CD4-positive, alpha-beta memory T cell (primary cell): ENCODE measurements at regions not wholly inside any gene's neighbourhood (a gene's known extent, or its start where the extent isn't known, plus 50 kb on each side); places are given as distances from the start of the nearest gene placed in this dataset.

ENCODE experiments used
- CTCF ChIA-PET: fragments of 350-600 bp; sonication (Branson Sonifier 250); formaldehyde crosslinking; loops from one replicate; lab custom pipeline; 2021; ENCODE audit warnings: inconsistent platforms; ENCODE audit not compliant: partially characterized antibody; lab: Charles Lee
- POLR2A ChIA-PET: fragments of 350-600 bp; sonication (Branson Sonifier 250); formaldehyde crosslinking; loops from one replicate; lab custom pipeline; 2021; ENCODE audit not compliant: partially characterized antibody; lab: Charles Lee
- DNase-seq, 5 donors: peaks; one replicate each; pipeline versions ENCODE4 v3.0.0 to v3.0.0-alpha.2; 2020 to 2022; ENCODE audit warnings: mixed read lengths in 1 of 5
- H3K27ac ChIP-seq: one replicate; pipeline ENCODE4 v1.7.0; 2013; ENCODE audit warnings: low read depth, low read length
- H3K27me3 ChIP-seq: 2 replicates; pipeline ENCODE4 v1.7.0; 2013; ENCODE audit warnings: mild to moderate bottlenecking, low read length, moderate library complexity; ENCODE audit not compliant: insufficient read depth
- H3K36me3 ChIP-seq: 2 replicates; pipeline ENCODE4 v1.7.0; 2013; ENCODE audit warnings: mild to moderate bottlenecking, low read length, moderate library complexity; ENCODE audit not compliant: insufficient read depth
- H3K4me1 ChIP-seq: 2 replicates; pipeline ENCODE4 v1.7.0; 2013; ENCODE audit warnings: mild to moderate bottlenecking, low read length, moderate library complexity; ENCODE audit not compliant: insufficient read depth
- H3K4me3 ChIP-seq, 2 donors: one replicate each; pipeline ENCODE4 v1.7.0; 2013; ENCODE audit warnings: low read length in 2 of 2, mild to moderate bottlenecking in 1 of 2
- H3K9me3 ChIP-seq, 2 donors: one replicate each; pipeline ENCODE4 v1.7.0; 2013; ENCODE audit warnings: low read length in 2 of 2, control low read depth in 1 of 2; ENCODE audit not compliant: control insufficient read depth in 1 of 2
- H3K27ac Mint-ChIP-seq, 7 donors: one replicate each; pipeline ENCODE4 v1.8.0; 2020 to 2021; ENCODE audit warnings: mixed read lengths in 7 of 7, mild to moderate bottlenecking in 6 of 7, inconsistent platforms in 3 of 7, moderate library complexity in 3 of 7
- H3K27me3 Mint-ChIP-seq, 2 donors: one replicate each; pipeline ENCODE4 v1.8.0; 2020 to 2021; ENCODE audit warnings: mixed read lengths in 2 of 2
- H3K36me3 Mint-ChIP-seq, 2 donors: one replicate each; pipeline ENCODE4 v1.8.0; 2020 to 2021; ENCODE audit warnings: mixed read lengths in 2 of 2, inconsistent platforms in 1 of 2, mild to moderate bottlenecking in 1 of 2
- H3K4me1 Mint-ChIP-seq, 4 donors: one replicate each; pipeline ENCODE4 v1.8.0; 2020 to 2021; ENCODE audit warnings: mixed read lengths in 4 of 4, mild to moderate bottlenecking in 1 of 4
- H3K4me3 Mint-ChIP-seq, 8 donors: one replicate each; pipeline ENCODE4 v1.8.0; 2020 to 2021; ENCODE audit warnings: mixed read lengths in 8 of 8, mild to moderate bottlenecking in 7 of 8, moderate library complexity in 6 of 8, inconsistent platforms in 3 of 8
- H3K9me3 Mint-ChIP-seq, 8 donors: one replicate each; pipeline ENCODE4 v1.8.0; 2020 to 2021; ENCODE audit warnings: mixed read lengths in 8 of 8, mild to moderate bottlenecking in 5 of 8, inconsistent platforms in 3 of 8, moderate library complexity in 1 of 8
- intact Hi-C: fragments of 100-400 bp; cut with micrococcal nuclease; formaldehyde crosslinking; loops from one replicate; pipeline ENCODE4 v1.15.1; 2023

GRCh38 chr13:88417801-88418200 lies 746.6 kb downstream of the SLITRK5 start:
- Mint-ChIP-seq H3K27ac (no peak overlapping the region), H3K4me1 (peaks cover 0 to 4% (median 0%) of the 10 kb centered on the region in 4 donors), H3K4me3 (no peak overlapping the region), H3K9me3 (peaks cover 0 to 17% (median 7%) of the 10 kb centered on the region in 8 donors), H3K36me3 (no peaks in the 10 kb centered on the region), H3K27me3 (no peaks in the 10 kb centered on the region)
- Histone ChIP-seq H3K36me3 (no peaks in the 10 kb centered on the region), H3K9me3 (no peaks in the 10 kb centered on the region), H3K4me1 (no peaks in the 10 kb centered on the region), H3K27ac (no peak overlapping the region), H3K27me3 (no peaks in the 10 kb centered on the region), H3K4me3 (no peak overlapping the region)
- POLR2A ChIA-PET, result no interaction called here
- intact Hi-C loops, result no loop called here
- DNase-seq, result no peak
- CTCF ChIA-PET, result no interaction called here

GRCh38 chr13:88424463-88424862 lies 753.3 kb downstream of the SLITRK5 start:
- H3K9me3 Mint-ChIP-seq, result peaks cover 0 to 18% (median 10%) of the 10 kb centered on the region in 8 donors
- ChIA-PET CTCF (no interaction called here), POLR2A (no interaction called here)
- Histone ChIP-seq H3K4me1 (no peaks in the 10 kb centered on the region), H3K27me3 (no peaks in the 10 kb centered on the region), H3K27ac (no peak overlapping the region), H3K9me3 (no peaks in the 10 kb centered on the region), H3K36me3 (no peaks in the 10 kb centered on the region), H3K4me3 (no peak overlapping the region)
- no peak overlapping the region for H3K27ac Mint-ChIP-seq
- intact Hi-C loops, result no loop called here
- H3K36me3 Mint-ChIP-seq, result no peaks in the 10 kb centered on the region
- H3K4me1 Mint-ChIP-seq, result no peaks in the 10 kb centered on the region
- H3K4me3 Mint-ChIP-seq, result no peak overlapping the region
- DNase-seq, result no peak
- no peaks in the 10 kb centered on the region for H3K27me3 Mint-ChIP-seq

GRCh38 chr13:88426661-88427060 lies 755.5 kb downstream of the SLITRK5 start:
- H3K27me3 Mint-ChIP-seq, result no peaks in the 10 kb centered on the region
- H3K4me3 ChIP-seq, result no peak overlapping the region
- H3K4me1 Mint-ChIP-seq, result no peaks in the 10 kb centered on the region
- CTCF ChIA-PET, result no interaction called here
- H3K27ac ChIP-seq, result no peak overlapping the region
- H3K9me3 Mint-ChIP-seq, result peaks cover 0 to 11% (median 7%) of the 10 kb centered on the region in 8 donors
- no peak overlapping the region for H3K4me3 Mint-ChIP-seq
- H3K9me3 ChIP-seq, result no peaks in the 10 kb centered on the region
- POLR2A ChIA-PET, result no interaction called here
- H3K27ac Mint-ChIP-seq, result no peak overlapping the region
- H3K4me1 ChIP-seq, result no peaks in the 10 kb centered on the region
- no peaks in the 10 kb centered on the region for H3K36me3 ChIP-seq
- no peaks in the 10 kb centered on the region for H3K27me3 ChIP-seq
- no peaks in the 10 kb centered on the region for H3K36me3 Mint-ChIP-seq
- intact Hi-C loops, result no loop called here
- DNase-seq, result no peak

DNA sequence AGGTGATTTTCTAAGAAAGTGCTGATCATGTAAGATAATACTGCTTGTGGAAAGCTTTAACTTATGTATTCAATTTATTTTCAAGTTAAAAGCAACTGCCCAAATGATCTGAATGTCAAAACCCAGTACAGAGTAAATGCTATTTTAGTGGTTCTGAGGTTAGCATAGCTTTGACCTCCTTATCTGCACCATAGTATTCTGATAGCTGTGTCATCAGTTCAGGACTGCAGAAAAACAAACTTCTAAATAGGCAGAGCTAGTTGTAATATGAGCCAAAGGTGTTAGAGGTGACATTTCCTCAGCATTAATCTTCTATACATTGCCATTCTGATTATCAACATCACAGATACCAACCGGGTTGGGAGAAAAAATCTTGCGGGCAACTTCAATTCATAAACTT lies 758.7 kb downstream of the SLITRK5 start:
- no peak overlapping the region for H3K4me3 Mint-ChIP-seq
- H3K4me1 Mint-ChIP-seq, result no peaks in the 10 kb centered on the region
- no peak overlapping the region for H3K27ac Mint-ChIP-seq
- H3K27me3 ChIP-seq, result no peaks in the 10 kb centered on the region
- H3K27ac ChIP-seq, result no peak overlapping the region
- no peaks in the 10 kb centered on the region for H3K36me3 Mint-ChIP-seq
- ChIA-PET POLR2A (no interaction called here), CTCF (no interaction called here)
- H3K9me3 ChIP-seq, result no peaks in the 10 kb centered on the region
- H3K4me1 ChIP-seq, result no peaks in the 10 kb centered on the region
- peaks cover 0 to 22% (median 12%) of the 10 kb centered on the region in 8 donors for H3K9me3 Mint-ChIP-seq
- H3K4me3 ChIP-seq, result no peak overlapping the region
- no peak for DNase-seq
- H3K27me3 Mint-ChIP-seq, result no peaks in the 10 kb centered on the region
- H3K36me3 ChIP-seq, result no peaks in the 10 kb centered on the region
- intact Hi-C loops, result no loop called here

GRCh38 chr13:88434953-88435352 lies 763.8 kb downstream of the SLITRK5 start:
- Mint-ChIP-seq H3K27me3 (no peaks in the 10 kb centered on the region), H3K36me3 (no peaks in the 10 kb centered on the region), H3K9me3 (peaks cover 2 to 34% (median 15%) of the 10 kb centered on the region in 8 donors), H3K4me1 (no peaks in the 10 kb centered on the region), H3K4me3 (no peak overlapping the region), H3K27ac (no peak overlapping the region)
- CTCF ChIA-PET, result no interaction called here
- Histone ChIP-seq H3K4me3 (no peak overlapping the region), H3K9me3 (no peaks in the 10 kb centered on the region), H3K36me3 (no peaks in the 10 kb centered on the region), H3K4me1 (no peaks in the 10 kb centered on the region), H3K27ac (no peak overlapping the region), H3K27me3 (no peaks in the 10 kb centered on the region)
- POLR2A ChIA-PET, result no interaction called here
- DNase-seq, result no peak
- intact Hi-C loops, result no loop called here

DNA sequence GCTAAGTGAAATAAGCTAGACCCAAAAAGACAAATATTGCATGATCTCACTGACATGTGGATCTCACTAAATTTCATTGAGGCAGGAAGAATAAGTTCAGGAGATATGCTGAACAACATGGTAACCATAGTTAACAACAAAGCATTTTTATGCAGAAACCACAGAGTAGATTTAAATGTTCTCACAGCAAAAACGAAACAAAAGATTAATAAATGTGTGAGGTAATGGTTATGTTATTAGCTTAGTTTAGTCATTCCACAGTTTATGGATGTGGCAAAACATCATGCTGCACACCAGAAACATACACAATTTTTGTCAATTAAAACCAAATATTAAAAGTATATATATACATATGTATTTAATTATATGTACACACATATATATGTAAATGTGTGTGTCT lies 765.8 kb downstream of the SLITRK5 start:
- intact Hi-C loops, result no loop called here

DNA sequence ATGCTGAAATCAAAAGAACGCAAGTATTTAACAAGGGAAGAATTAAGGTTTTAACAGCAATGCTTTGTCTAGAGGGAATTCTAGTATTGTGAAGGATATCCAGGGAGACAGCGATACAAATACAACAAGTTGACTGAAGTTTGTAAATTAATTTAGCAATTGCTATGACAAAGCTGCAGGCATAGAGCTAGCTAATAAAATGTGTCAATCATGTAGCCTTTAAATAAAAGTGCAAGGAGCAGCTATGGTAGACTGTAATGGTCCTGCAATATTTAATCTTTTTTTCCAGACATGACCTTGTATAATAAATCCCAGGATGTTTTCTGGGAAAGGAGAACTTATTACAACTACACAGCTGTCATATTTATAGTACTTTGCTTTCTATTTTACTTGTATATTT lies 779.3 kb downstream of the SLITRK5 start:
- no peaks in the 10 kb centered on the region for H3K36me3 ChIP-seq
- intact Hi-C loops, result no loop called here
- no peak overlapping the region for H3K4me3 ChIP-seq
- no peaks in the 10 kb centered on the region for H3K27me3 ChIP-seq
- H3K36me3 Mint-ChIP-seq, result no peaks in the 10 kb centered on the region
- no peak overlapping the region for H3K4me3 Mint-ChIP-seq
- H3K27me3 Mint-ChIP-seq, result no peaks in the 10 kb centered on the region
- no peaks in the 10 kb centered on the region for H3K4me1 Mint-ChIP-seq
- POLR2A ChIA-PET, result no interaction called here
- no peak overlapping the region for H3K27ac ChIP-seq
- CTCF ChIA-PET, result no interaction called here
- no peaks in the 10 kb centered on the region for H3K9me3 ChIP-seq
- DNase-seq, result no peak
- H3K4me1 ChIP-seq, result no peaks in the 10 kb centered on the region
- H3K27ac Mint-ChIP-seq, result no peak overlapping the region
- peaks cover 0 to 27% (median 8%) of the 10 kb centered on the region in 8 donors for H3K9me3 Mint-ChIP-seq

More for the DNA sequence above, 765.8 kb downstream of the SLITRK5 start:
- H3K4me1 ChIP-seq, result no peaks in the 10 kb centered on the region
- POLR2A ChIA-PET, result no interaction called here
- H3K27me3 ChIP-seq, result no peaks in the 10 kb centered on the region
- Mint-ChIP-seq H3K4me1 (no peaks in the 10 kb centered on the region), H3K9me3 (peaks cover 2 to 36% (median 17%) of the 10 kb centered on the region in 8 donors), H3K4me3 (no peak overlapping the region), H3K36me3 (no peaks in the 10 kb centered on the region), H3K27me3 (no peaks in the 10 kb centered on the region), H3K27ac (no peak overlapping the region)
- no peaks in the 10 kb centered on the region for H3K9me3 ChIP-seq
- DNase-seq, result no peak
- CTCF ChIA-PET, result no interaction called here
- H3K36me3 ChIP-seq, result no peaks in the 10 kb centered on the region
- no peak overlapping the region for H3K4me3 ChIP-seq
- no peak overlapping the region for H3K27ac ChIP-seq

- intact Hi-C loops, result no loop called here
- no peak for DNase-seq
- no peak overlapping the region for H3K27ac Mint-ChIP-seq
Measured at GRCh38 chr13:88456151-88456550, 785.0 kb downstream of the SLITRK5 start.

More at GRCh38 chr13:88456151-88456550, 785.0 kb downstream of the SLITRK5 start:
- H3K4me3 Mint-ChIP-seq, result no peak overlapping the region
- Histone ChIP-seq H3K36me3 (no peaks in the 10 kb centered on the region), H3K4me3 (no peak overlapping the region), H3K27ac (no peak overlapping the region), H3K27me3 (no peaks in the 10 kb centered on the region), H3K9me3 (no peaks in the 10 kb centered on the region), H3K4me1 (no peaks in the 10 kb centered on the region)
- POLR2A ChIA-PET, result no interaction called here
- H3K36me3 Mint-ChIP-seq, result no peaks in the 10 kb centered on the region
- H3K27me3 Mint-ChIP-seq, result no peaks in the 10 kb centered on the region
- no peaks in the 10 kb centered on the region for H3K4me1 Mint-ChIP-seq
- CTCF ChIA-PET, result no interaction called here
- H3K9me3 Mint-ChIP-seq, result peaks cover 0 to 10% (median 8%) of the 10 kb centered on the region in 8 donors
